ENCODE measurements at regions not wholly inside any gene's neighbourhood (a gene's known extent, or its start where the extent isn't known, plus 50 kb on each side); places are given as distances from the start of the nearest gene placed in this dataset.

- Histone ChIP-seq H3K4me3 (ENCODE audit: low read depth, low read length) (no peak overlapping the region), H3K4me1 (no peaks in the 10 kb centered on the region), H3K27me3 (replicated peaks; ENCODE audit: control insufficient read depth, insufficient read depth, low read length) (no peaks in the 10 kb centered on the region), H3K36me3 (ENCODE audit: control insufficient read depth, insufficient read depth, low read length) (no peaks in the 10 kb centered on the region), H3K9me3 (no peaks in the 10 kb centered on the region)
- no peak for TF ChIP-seq CTCF (IDR thresholded peaks at IDR 0.05; ENCODE audit: insufficient read depth in 1 of 2, low read depth in 1 of 2, low read length in 1 of 2, severe bottlenecking in 1 of 2, unreplicated experiment in 1 of 2)
- H3K9me3 Mint-ChIP-seq (ENCODE audit: unreplicated experiment), result no peaks in the 10 kb centered on the region
- H3K36me3 Mint-ChIP-seq (ENCODE audit: insufficient read depth, unreplicated experiment), result no peaks in the 10 kb centered on the region
- intact Hi-C loops (cut with micrococcal nuclease; ENCODE audit: unreplicated experiment), result no loop called here
- CTCF ChIA-PET, result no interaction called here
- no peaks in the 10 kb centered on the region for H3K4me1 Mint-ChIP-seq (ENCODE audit: low read depth, unreplicated experiment)
- POLR2A ChIA-PET, result no interaction called here
- BruUV-seq (replicated peaks), result no TSS peak
- H3K4me3 Mint-ChIP-seq (ENCODE audit: unreplicated experiment), result no peak overlapping the region
- no peak overlapping the region for H3K27ac Mint-ChIP-seq (ENCODE audit: unreplicated experiment)
- DNase-seq, result no peak
- no peaks in the 10 kb centered on the region for H3K27me3 Mint-ChIP-seq (ENCODE audit: insufficient read depth, unreplicated experiment)
Observed at GRCh38 chrX:121320441-121320840, 273.0 kb downstream of the GLUD2 start.

GRCh38 chrX:121322159-121322558, 274.7 kb downstream of the GLUD2 start:
- Mint-ChIP-seq H3K27ac (ENCODE audit: unreplicated experiment) (no peak overlapping the region), H3K9me3 (ENCODE audit: unreplicated experiment) (no peaks in the 10 kb centered on the region)
- POLR2A ChIA-PET, result no interaction called here

GRCh38 chrX:121323337-121323736, 275.9 kb downstream of the GLUD2 start:
- Histone ChIP-seq H3K27me3 (replicated peaks; ENCODE audit: control insufficient read depth, insufficient read depth, low read length) (no peaks in the 10 kb centered on the region), H3K4me3 (ENCODE audit: low read depth, low read length) (no peak overlapping the region), H3K4me1 (no peaks in the 10 kb centered on the region), H3K36me3 (ENCODE audit: control insufficient read depth, insufficient read depth, low read length) (no peaks in the 10 kb centered on the region), H3K9me3 (no peaks in the 10 kb centered on the region)
- DNase-seq, result no peak
- H3K9me3 Mint-ChIP-seq (ENCODE audit: unreplicated experiment), result no peaks in the 10 kb centered on the region
- ChIA-PET POLR2A (no interaction called here), CTCF (no interaction called here)
- H3K4me1 Mint-ChIP-seq (ENCODE audit: low read depth, unreplicated experiment), result no peaks in the 10 kb centered on the region
- no peaks in the 10 kb centered on the region for H3K27me3 Mint-ChIP-seq (ENCODE audit: insufficient read depth, unreplicated experiment)
- no peak overlapping the region for H3K27ac Mint-ChIP-seq (ENCODE audit: unreplicated experiment)
- TF ChIP-seq CTCF (IDR thresholded peaks at IDR 0.05; ENCODE audit: insufficient read depth in 1 of 2, low read depth in 1 of 2, low read length in 1 of 2, severe bottlenecking in 1 of 2, unreplicated experiment in 1 of 2), result no peak
- intact Hi-C loops (cut with micrococcal nuclease; ENCODE audit: unreplicated experiment), result no loop called here
- BruUV-seq (replicated peaks), result no TSS peak
- H3K36me3 Mint-ChIP-seq (ENCODE audit: insufficient read depth, unreplicated experiment), result no peaks in the 10 kb centered on the region
- no peak overlapping the region for H3K4me3 Mint-ChIP-seq (ENCODE audit: unreplicated experiment)

More at GRCh38 chrX:121322159-121322558, 274.7 kb downstream of the GLUD2 start:
- no peaks in the 10 kb centered on the region for H3K36me3 Mint-ChIP-seq (ENCODE audit: insufficient read depth, unreplicated experiment)
- BruUV-seq (replicated peaks), result no TSS peak
- no peaks in the 10 kb centered on the region for H3K27me3 Mint-ChIP-seq (ENCODE audit: insufficient read depth, unreplicated experiment)
- Histone ChIP-seq H3K27me3 (replicated peaks; ENCODE audit: control insufficient read depth, insufficient read depth, low read length) (no peaks in the 10 kb centered on the region), H3K9me3 (no peaks in the 10 kb centered on the region), H3K36me3 (ENCODE audit: control insufficient read depth, insufficient read depth, low read length) (no peaks in the 10 kb centered on the region), H3K4me3 (ENCODE audit: low read depth, low read length) (no peak overlapping the region), H3K4me1 (no peaks in the 10 kb centered on the region)
- intact Hi-C loops (cut with micrococcal nuclease; ENCODE audit: unreplicated experiment), result no loop called here
- no peak overlapping the region for H3K4me3 Mint-ChIP-seq (ENCODE audit: unreplicated experiment)
- no peak for TF ChIP-seq CTCF (IDR thresholded peaks at IDR 0.05; ENCODE audit: insufficient read depth in 1 of 2, low read depth in 1 of 2, low read length in 1 of 2, severe bottlenecking in 1 of 2, unreplicated experiment in 1 of 2)
- DNase-seq, result no peak
- no peaks in the 10 kb centered on the region for H3K4me1 Mint-ChIP-seq (ENCODE audit: low read depth, unreplicated experiment)
- CTCF ChIA-PET, result no interaction called here

All from Caco-2 (cell line).